ENCODE measurements at regions not wholly inside any gene's neighbourhood (a gene's known extent, or its start where the extent isn't known, plus 50 kb on each side); places are given as distances from the start of the nearest gene placed in this dataset.

GRCh38 chr3:83894223-83894622 lies 1064.6 kb upstream of the CADM2 start:
- DNase-seq (ENCODE audit: low read depth), result no peak

- no peak for DNase-seq (ENCODE audit: low read depth)
Observed at GRCh38 chr3:83895892-83896291, 1062.9 kb upstream of the CADM2 start.

GRCh38 chr3:83902787-83903533 lies 1055.8 kb upstream of the CADM2 start:
- DNase-seq (ENCODE audit: low read depth), result no peak

GRCh38 chr3:83913381-83913780 lies 1045.4 kb upstream of the CADM2 start:
- DNase-seq (ENCODE audit: low read depth), result no peak

- DNase-seq (ENCODE audit: low read depth), result no peak
Observed at GRCh38 chr3:83926291-83926690, 1032.5 kb upstream of the CADM2 start.

- DNase-seq (ENCODE audit: low read depth), result peak; percentile 0
Observed at GRCh38 chr3:83928391-83928790, 1030.4 kb upstream of the CADM2 start.

GRCh38 chr3:83928903-83929302 lies 1029.9 kb upstream of the CADM2 start:
- no peak for DNase-seq (ENCODE audit: low read depth)

- DNase-seq (ENCODE audit: low read depth), result no peak
Observed at GRCh38 chr3:83934192-83935021, 1024.4 kb upstream of the CADM2 start.

GRCh38 chr3:83938491-83938890 lies 1020.3 kb upstream of the CADM2 start:
- DNase-seq (ENCODE audit: low read depth), result no peak

GRCh38 chr3:83941990-83942745 lies 1016.6 kb upstream of the CADM2 start:
- DNase-seq (ENCODE audit: low read depth), result no peak

GRCh38 chr3:83946049-83946448 lies 1012.7 kb upstream of the CADM2 start:
- DNase-seq (ENCODE audit: low read depth), result no peak

- no peak for DNase-seq (ENCODE audit: low read depth)
Observed at GRCh38 chr3:83946554-83946953, 1012.2 kb upstream of the CADM2 start.

GRCh38 chr3:83948771-83949170 lies 1010.0 kb upstream of the CADM2 start:
- no peak for DNase-seq (ENCODE audit: low read depth)

GRCh38 chr3:83953417-83954089 lies 1005.2 kb upstream of the CADM2 start:
- DNase-seq (ENCODE audit: low read depth), result no peak

- DNase-seq (ENCODE audit: low read depth), result no peak
Observed at GRCh38 chr3:83956431-83956830, 1002.4 kb upstream of the CADM2 start.

- no peak for DNase-seq (ENCODE audit: low read depth)
Observed at GRCh38 chr3:83968356-83968755, 990.4 kb upstream of the CADM2 start.

- DNase-seq (ENCODE audit: low read depth), result no peak
Observed at GRCh38 chr3:83971666-83972065, 987.1 kb upstream of the CADM2 start.

GRCh38 chr3:84008623-84009022 lies 950.2 kb upstream of the CADM2 start:
- DNase-seq (ENCODE audit: low read depth), result no peak

GRCh38 chr3:84023842-84024241 lies 934.9 kb upstream of the CADM2 start:
- DNase-seq (ENCODE audit: low read depth), result no peak

GRCh38 chr3:84039099-84039498 lies 919.7 kb upstream of the CADM2 start:
- DNase-seq (ENCODE audit: low read depth), result no peak

- no peak for DNase-seq (ENCODE audit: low read depth)
Observed at GRCh38 chr3:84042399-84043106, 916.2 kb upstream of the CADM2 start.
